ENCODE measurements at regions not wholly inside any gene's neighbourhood (a gene's known extent, or its start where the extent isn't known, plus 50 kb on each side); places are given as distances from the start of the nearest gene placed in this dataset.
A peak's percentile ranks its signal among the peaks of the same experiment; 100 is the strongest.

DNA sequence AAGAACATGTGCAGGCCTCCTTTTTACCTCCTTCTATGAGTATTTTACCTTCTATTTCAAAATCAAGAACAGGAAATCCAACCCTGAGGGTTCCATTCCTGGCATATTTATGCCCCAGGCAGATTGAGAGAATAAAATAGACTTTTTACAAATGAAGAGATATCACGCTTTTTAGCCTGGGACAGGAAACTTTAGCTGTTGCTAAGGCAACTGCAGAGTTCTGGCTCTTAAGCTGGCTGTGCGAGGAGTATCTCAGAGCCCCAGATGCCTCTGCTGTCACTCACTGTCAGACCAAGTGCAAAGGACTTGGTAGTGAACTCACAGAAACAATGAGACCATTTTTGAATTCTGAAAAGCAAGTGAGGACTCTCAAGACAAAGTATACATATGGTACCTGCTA lies 69.5 kb upstream of the HSPB3 start:
- no TSS peak for BruUV-seq (replicated peaks)
- Histone ChIP-seq H3K4me3 (ENCODE audit: low read depth, low read length, poor library complexity, severe bottlenecking) (no peak overlapping the region), H3K9me3 (ENCODE audit: low read depth, low read length, poor library complexity, severe bottlenecking) (no peaks in the 10 kb centered on the region), H3K4me1 (ENCODE audit: insufficient read depth, low read length, poor library complexity, severe bottlenecking) (peaks cover 25% of the 10 kb centered on the region), H3K36me3 (ENCODE audit: insufficient read depth, low read length, poor library complexity, severe bottlenecking) (no peaks in the 10 kb centered on the region), H3K27ac (ENCODE audit: low read depth, low read length, poor library complexity, severe bottlenecking) (no peak overlapping the region), H3K27me3 (replicated peaks; ENCODE audit: insufficient read depth, low read depth, low read length, poor library complexity) (no peaks in the 10 kb centered on the region)
- CTCF ChIA-PET, result interaction anchor here (1.4 kb wide), 1 partner anchor 33 kb away, joined by 3 read pairs; no protein-coding TSS in a partner anchor
- peak; percentile 52 for DNase-seq (ENCODE audit: low spot score)
- TF ChIP-seq EZH2 (IDR thresholded peaks at IDR 0.05; ENCODE audit: borderline replicate concordance, low read depth, low read length, poor library complexity, severe bottlenecking), result no peak
- TF ChIP-seq, protein P1, sequence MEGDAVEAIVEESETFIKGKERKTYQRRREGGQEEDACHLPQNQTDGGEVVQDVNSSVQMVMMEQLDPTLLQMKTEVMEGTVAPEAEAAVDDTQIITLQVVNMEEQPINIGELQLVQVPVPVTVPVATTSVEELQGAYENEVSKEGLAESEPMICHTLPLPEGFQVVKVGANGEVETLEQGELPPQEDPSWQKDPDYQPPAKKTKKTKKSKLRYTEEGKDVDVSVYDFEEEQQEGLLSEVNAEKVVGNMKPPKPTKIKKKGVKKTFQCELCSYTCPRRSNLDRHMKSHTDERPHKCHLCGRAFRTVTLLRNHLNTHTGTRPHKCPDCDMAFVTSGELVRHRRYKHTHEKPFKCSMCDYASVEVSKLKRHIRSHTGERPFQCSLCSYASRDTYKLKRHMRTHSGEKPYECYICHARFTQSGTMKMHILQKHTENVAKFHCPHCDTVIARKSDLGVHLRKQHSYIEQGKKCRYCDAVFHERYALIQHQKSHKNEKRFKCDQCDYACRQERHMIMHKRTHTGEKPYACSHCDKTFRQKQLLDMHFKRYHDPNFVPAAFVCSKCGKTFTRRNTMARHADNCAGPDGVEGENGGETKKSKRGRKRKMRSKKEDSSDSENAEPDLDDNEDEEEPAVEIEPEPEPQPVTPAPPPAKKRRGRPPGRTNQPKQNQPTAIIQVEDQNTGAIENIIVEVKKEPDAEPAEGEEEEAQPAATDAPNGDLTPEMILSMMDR (conservative IDR thresholded peaks at IDR 0.05; ENCODE audit: low read depth, low read length), result no peak
- intact Hi-C loops (cut with micrococcal nuclease; ENCODE audit: unreplicated experiment), result no loop called here
- POLR2A ChIA-PET (ENCODE audit: low non-redundant PET), result no interaction called here

DNA sequence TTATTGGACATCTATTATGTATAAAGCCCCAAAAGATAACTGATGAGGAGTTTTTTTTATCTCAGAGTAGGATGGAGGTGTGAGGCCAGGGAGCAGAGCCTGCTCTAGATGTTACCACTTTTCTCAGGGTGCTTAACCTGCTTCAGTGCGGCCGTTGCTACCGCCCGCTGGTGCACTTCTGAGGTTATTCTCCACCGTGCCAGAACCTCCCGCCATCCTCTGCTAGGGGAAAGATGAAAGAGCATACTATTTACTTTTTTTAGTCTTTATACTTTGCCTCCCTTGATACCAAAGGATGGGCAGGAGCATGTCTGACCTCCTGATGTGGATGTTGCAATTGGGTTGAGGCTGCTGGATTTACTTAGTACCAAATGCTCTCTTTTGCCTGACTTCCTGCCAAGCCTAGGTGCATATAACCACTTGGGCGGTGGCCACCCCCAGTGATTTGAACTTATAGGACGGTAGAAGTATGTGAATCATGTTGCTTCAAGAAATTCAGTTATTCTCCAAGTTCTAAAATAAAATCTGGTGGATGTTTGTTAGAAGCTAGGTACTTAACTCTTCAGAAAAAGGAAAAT lies 71.1 kb upstream of the HSPB3 start:
- H3K9me3 ChIP-seq (ENCODE audit: low read depth, low read length, poor library complexity, severe bottlenecking), result no peaks in the 10 kb centered on the region
- no peak for TF ChIP-seq EZH2 (IDR thresholded peaks at IDR 0.05; ENCODE audit: borderline replicate concordance, low read depth, low read length, poor library complexity, severe bottlenecking)
- TF ChIP-seq, protein P1 (conservative IDR thresholded peaks at IDR 0.05; ENCODE audit: low read depth, low read length), result no peak
- no peaks in the 10 kb centered on the region for H3K27me3 ChIP-seq (replicated peaks; ENCODE audit: insufficient read depth, low read depth, low read length, poor library complexity)
- H3K36me3 ChIP-seq (ENCODE audit: insufficient read depth, low read length, poor library complexity, severe bottlenecking), result no peaks in the 10 kb centered on the region
- ChIA-PET POLR2A (ENCODE audit: low non-redundant PET) (no interaction called here), CTCF (no interaction called here)
- no peak overlapping the region for H3K4me3 ChIP-seq (ENCODE audit: low read depth, low read length, poor library complexity, severe bottlenecking)
- H3K27ac ChIP-seq (ENCODE audit: low read depth, low read length, poor library complexity, severe bottlenecking), result no peak overlapping the region
- no peak for DNase-seq (ENCODE audit: low spot score)
- H3K4me1 ChIP-seq (ENCODE audit: insufficient read depth, low read length, poor library complexity, severe bottlenecking), result peaks cover 10% of the 10 kb centered on the region
- intact Hi-C loops (cut with micrococcal nuclease; ENCODE audit: unreplicated experiment), result no loop called here
- no TSS peak for BruUV-seq (replicated peaks)

DNA sequence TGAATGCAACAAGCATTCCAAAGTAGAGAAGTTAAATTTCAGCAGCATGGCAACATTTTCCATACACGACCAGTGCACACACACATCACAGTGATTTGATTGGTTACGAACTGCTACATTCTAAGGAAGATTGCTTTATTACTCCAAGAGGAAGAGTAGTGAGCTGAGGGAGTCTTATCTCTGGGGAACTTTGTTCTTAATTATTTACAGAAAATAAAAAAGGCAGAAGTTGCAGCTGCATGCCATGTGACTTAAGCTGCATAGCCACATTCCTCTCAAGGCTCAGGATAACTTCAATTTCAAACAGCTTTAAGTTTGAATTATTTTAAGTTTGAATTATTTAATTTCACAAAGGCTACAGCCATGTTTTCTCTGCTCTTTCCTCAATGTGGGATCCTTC lies 71.6 kb upstream of the HSPB3 start:
- H3K36me3 ChIP-seq (ENCODE audit: insufficient read depth, low read length, poor library complexity, severe bottlenecking), result no peaks in the 10 kb centered on the region
- TF ChIP-seq EZH2 (IDR thresholded peaks at IDR 0.05; ENCODE audit: borderline replicate concordance, low read depth, low read length, poor library complexity, severe bottlenecking), result no peak
- TF ChIP-seq, protein P1 (conservative IDR thresholded peaks at IDR 0.05; ENCODE audit: low read depth, low read length), result no peak
- peaks cover 10% of the 10 kb centered on the region for H3K4me1 ChIP-seq (ENCODE audit: insufficient read depth, low read length, poor library complexity, severe bottlenecking)
- no TSS peak for BruUV-seq (replicated peaks)
- ChIA-PET POLR2A (ENCODE audit: low non-redundant PET) (no interaction called here), CTCF (no interaction called here)
- no peaks in the 10 kb centered on the region for H3K9me3 ChIP-seq (ENCODE audit: low read depth, low read length, poor library complexity, severe bottlenecking)
- H3K27ac ChIP-seq (ENCODE audit: low read depth, low read length, poor library complexity, severe bottlenecking), result no peak overlapping the region
- intact Hi-C loops (cut with micrococcal nuclease; ENCODE audit: unreplicated experiment), result no loop called here
- no peaks in the 10 kb centered on the region for H3K27me3 ChIP-seq (replicated peaks; ENCODE audit: insufficient read depth, low read depth, low read length, poor library complexity)
- H3K4me3 ChIP-seq (ENCODE audit: low read depth, low read length, poor library complexity, severe bottlenecking), result no peak overlapping the region
- no peak for DNase-seq (ENCODE audit: low spot score)

Data from A673 (cell line).